CD1c-positive myeloid dendritic cell (primary cell): ENCODE measurements at regions not wholly inside any gene's neighbourhood (a gene's known extent, or its start where the extent isn't known, plus 50 kb on each side); places are given as distances from the start of the nearest gene placed in this dataset.

Source experiments
- DNase-seq: peaks from one replicate; pipeline ENCODE4 v3.0.0-alpha.2; 2016; ENCODE audit errors: extremely low spot score

DNA sequence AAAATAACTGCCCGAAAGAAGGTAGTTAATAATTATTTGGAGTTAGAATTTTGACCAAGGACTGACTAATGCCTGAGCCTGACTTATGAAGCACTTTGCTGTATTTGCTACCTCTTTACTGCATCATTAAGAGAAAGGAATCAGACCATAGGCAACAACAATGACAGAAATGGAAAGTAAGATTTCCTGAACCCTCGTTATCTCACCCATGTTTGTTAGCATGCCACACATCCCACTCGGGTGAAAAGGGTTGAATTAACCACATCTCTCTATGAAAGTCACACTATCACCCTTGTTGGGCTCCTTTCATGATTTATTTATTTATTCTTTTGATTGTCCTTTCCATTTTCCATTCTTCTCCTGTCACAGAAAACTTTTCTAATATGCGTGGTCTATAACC, 59.6 kb downstream of the OLIG3 start:
- no peak for DNase-seq

DNA sequence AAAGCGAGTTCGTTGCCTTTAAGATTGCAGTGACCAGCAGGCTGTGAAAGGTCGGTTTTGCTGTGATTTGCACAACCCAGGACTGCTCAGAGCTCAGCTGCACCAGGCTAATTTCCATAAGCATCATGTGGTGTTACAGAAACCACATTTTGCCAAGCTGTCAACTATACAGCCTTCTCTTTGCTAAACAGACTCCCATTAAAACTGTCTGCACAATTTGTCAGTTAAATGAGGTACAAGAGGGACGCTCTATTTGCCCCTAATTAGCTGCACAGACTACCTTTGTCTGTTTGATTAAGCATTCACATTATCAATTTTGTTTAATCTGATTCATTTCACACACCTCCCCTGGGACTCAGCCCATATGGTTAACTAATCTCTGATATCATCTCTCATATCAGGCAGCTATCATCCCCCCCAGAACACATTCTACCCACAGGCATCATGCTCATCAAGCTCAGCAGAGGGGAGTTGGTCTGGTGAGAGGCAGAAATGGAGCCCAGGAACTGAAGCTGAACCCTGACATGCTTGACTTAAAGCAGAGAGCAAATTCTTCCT, 62.1 kb downstream of the OLIG3 start:
- DNase-seq: no peak

DNA sequence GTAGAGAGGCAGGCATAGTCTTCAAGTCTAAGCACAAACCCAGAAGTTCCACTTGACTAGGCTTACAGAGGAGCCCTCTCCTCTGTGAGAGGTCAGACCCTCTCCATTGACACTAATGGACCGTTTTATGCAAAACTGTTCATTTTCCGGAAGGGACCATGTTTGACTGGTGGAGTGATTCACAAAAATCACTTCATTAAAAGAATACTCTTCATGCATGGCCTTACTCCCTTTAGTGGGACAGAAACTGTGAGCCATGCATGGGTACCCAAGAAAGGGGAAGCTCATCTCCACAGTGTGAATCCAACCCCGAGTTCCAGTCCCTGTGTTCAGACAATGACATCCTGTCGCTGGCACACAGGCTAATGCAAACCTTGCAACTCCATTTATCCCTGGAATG, 63.2 kb downstream of the OLIG3 start:
- DNase-seq: no peak

DNA sequence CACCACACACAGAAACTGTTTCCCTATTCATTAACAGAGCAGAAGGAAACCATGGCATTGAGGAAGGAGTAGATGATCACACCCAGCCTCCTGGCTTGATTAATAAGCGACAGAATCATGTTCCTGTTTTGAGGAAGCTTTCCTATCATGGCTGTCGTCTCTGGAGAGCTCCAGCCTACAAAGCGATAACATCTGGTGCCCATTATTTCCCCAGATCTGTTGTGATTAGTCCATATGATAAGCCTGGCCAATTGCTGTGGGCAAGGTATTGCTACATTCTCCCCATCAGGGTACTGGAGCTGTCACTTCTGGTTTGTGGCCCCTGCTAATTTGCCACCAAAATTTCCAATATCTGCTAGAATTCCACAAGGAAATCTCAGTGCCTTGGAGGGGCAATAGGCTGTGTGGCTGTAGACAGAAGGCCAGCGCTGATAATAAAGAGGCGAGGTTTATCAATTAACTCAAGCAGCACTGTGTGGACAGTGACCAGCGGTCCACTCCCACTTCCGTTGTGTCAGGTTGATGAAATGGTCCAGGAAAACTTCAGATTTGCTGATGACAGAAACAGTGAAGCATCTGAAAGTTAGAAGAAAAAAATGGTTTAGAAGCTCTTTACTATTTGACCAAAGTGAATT, 66.4 kb downstream of the OLIG3 start:
- DNase-seq: no peak

DNA sequence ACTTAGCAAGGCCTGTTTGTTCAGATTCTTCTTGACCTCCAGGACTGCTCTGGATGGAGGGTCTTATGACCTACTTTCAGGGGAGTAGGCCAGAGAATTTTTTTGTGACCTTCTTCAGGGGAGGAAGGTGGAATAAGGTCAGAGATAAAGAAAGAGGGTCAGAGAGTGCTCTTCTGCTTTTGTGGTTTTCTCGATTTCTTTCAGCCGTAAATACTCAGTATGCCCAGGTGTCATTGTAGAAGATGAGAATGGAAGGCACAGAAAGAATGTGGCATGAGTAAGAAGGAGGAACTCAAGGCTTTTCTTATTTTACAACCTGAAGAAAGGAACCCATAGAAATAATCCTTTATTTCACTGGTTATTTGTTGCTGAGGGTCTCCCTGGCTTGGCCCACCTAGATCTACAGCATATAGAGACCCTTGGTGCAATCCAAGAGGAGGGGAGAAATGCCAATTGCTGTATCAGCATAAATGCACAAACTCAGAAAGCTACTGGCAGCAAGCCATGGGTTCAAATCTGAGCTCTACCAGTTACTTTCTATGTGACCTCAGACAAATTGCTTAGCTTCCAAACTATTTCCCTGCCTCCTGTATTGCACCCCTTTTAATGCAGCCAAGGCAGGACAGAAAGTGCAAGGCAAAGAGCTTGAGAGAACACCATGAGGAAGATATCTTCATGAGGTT, 68.0 kb downstream of the OLIG3 start:
- no peak for DNase-seq

DNA sequence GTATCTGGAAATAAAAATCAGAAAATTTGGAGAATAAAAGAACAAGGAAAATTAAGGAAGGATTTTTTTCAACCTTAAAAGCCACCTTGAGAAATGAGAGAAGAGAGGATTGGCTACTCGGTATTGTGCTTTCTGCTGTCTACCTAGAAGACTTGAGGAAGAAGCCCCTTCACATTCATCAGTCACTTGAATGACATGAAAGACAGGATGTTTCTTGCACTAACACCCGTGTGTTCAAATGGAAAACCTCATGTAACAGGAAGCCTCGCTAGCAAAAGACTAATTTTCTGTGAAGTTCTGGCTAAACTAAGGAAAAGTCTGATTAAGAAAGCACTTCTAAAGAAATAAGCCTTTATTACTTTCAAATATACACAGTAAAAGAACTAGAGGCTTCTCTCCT, 69.9 kb downstream of the OLIG3 start:
- DNase-seq: no peak

DNA sequence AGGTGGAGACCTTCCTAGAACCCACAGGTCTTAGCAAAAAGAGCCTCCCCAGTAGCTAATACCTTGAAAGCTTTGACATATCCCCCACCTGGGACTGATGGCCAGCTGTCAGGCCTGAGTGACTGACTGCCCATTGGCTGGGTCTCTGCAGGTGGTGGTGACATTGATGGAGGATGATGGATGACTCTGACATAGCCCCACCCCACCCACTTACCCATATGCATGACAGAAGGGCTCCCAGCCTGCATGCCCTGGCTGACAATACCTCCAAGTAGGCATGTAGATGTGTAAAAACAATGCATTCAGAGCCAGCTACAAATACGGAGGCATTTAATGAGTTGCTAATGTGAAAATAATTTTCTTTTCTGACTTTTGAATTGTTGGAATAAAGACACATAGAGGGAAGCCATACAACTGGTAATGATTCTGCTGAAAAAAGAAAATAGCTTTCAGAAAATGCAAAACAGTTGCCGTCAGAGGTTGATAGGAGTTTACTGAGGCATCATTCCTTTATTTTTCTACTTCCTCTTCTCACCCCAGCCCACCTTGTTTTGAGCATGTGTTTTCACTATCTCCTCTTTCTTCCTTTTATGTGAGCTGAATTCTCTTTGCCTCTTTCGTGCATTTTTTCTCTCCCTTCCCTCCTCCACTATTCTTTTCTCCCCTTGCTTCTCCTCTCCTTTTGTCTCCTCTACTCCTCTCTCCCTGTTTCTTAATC, 70.6 kb downstream of the OLIG3 start:
- DNase-seq: no peak

DNA sequence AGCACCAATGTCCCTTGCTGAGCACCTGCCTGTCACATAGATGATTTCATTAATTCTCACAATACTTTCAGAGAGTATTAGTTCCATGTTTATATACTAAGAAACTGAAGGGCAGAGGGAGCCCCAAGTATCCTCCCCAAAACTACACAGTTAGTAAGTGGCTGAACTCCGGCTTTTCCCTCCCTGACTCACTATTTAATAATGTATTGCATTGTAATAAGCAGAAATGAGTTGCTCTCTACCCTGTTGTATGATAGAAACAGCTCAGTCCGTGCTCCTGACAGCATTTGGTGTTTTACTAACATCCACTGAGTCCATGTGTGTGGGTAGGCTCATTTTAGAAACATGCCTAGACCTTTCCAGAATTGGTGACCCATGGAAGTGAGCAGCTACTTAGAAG, 76.8 kb downstream of the OLIG3 start:
- DNase-seq: no peak

DNA sequence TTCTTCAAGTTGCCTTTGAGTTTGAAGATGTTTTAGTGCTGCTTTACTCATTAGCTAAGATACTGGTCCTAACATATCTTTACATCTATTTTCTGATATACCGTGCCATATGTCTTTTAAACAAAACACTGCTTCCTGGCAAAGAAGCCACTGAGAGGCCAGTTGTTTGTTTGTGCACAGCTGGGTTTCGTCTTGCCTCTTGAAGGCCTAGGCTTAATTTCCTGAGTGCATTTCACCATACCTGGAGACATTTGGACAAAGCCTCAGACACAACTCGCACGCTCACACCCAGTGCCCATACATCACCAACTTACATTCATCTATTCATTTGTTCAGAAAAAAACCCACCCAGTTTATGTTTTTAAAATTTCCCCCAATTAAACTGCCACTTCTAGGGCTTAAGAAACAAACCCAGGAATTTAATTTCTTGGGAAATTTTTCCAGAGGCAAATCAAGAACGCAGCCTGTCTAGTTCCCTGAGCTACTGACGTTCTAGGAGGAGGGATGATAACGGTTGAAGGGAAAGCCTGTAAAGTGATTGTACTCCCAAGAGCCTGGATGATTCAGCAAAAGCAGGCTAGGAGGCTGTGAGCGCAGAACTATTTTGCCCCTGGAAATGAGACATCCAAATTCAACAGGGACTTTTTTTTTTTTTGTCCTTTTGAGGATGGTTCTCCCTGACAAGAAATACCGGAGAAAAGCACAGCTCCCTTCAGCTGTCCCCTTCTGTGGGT, 77.7 kb downstream of the OLIG3 start:
- no peak for DNase-seq

DNA sequence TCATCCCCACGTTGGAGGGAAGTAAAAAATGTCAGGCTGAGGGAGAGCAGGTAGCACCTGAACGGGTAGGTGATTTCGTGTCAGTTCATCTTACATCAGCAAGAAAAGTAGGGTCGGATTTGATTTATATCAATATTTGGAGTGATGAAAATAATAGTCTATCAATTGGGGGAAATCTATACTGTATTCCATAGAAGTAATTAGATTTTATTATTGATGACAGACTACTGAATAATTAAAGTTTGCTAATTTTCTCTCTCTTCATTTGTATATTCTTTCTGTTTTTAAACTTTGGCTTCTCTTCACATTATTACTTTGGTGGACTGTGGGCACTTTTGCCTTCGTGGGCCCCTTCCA, 78.4 kb downstream of the OLIG3 start:
- no peak for DNase-seq

DNA sequence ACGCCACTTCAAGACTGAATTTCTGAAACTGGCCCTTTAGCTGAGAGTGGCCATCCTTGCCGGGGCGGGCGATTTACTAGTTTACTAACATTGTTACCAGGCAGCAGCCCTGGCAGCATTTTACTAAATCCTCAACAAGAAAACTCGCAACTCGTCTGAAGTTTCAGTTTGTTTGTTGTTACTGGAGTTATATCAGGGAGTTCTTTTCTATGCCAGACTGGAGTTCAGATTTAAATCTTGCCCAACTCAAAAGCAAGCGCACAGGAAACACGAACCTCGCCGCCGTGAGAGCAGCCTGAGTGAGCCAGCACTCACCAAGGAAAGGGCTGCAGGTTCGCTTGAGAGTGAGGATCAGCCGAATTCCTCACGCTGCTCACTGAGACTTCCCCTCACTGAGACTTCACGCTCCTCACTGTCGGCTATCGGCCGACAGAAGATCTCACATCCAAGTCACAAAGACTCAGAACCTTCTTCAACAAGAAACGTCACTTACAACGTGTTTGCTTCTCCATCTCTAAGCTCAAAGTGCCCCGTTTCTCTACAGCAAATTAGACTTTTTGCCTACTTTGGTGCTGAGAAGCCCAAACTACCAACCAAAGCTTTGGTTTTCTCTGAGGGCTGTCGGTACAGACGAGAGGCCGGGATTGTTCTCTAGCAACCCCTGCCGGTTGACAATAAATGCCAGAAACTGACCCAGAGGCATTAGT, 78.9 kb downstream of the OLIG3 start:
- peak; percentile 81 for DNase-seq

DNA sequence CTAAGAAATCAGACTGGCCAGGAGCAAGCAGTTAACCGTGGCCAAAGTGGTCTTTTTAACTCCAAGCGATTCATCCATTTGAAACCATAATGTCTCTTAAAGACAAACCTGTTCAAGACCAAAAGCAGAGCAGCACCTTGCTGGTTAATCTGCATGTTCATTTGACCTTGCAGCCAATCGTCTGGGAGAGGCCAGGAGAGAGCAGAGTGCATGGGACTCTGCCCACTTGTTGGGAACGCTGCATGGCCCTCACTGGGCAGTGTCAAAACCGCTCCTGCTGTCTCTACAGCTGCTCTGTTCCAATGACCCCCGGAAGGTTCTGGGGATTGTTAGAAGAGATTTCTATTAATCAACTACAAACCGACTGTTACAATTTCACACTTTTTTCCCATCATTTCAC, 79.6 kb downstream of the OLIG3 start:
- DNase-seq: no peak

DNA sequence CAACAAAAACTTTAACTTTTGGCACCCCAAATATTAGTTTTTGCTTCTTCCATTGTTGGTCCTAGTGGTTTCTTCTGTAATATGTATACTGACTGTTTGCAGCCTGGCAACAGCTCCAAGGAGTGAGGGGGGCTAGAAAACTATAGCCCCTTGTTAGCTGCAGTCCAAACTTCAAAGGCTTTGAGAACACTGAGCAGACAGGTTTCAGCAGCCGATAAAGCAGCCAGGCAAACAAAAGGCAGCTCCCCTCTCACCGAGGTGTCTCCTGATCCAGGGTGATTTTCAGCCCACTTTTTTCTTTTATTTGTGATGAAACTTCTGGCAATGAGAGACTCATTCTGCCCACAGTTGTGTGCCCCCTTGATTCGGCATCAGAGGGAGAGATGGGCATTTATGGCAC, 80.7 kb downstream of the OLIG3 start:
- DNase-seq: no peak

DNA sequence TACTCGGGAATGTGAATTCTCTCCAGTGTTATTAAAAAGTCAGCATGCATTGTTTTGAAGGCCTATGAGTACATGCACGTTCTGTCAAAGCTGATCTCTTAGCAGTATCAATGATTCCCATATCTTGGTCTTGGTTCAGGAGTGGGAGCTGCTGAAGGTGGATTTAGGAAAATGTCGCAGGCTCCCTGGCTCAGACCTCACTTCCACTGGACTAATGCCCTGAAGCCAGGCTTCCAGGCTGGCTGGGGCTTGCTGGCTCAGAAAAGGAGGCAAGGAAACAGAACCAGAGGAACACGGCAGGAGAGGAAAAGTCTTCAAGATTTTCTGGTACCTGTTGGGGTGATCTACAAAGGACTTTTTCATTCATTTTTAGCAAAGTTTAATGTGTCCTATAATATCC, 81.6 kb downstream of the OLIG3 start:
- no peak for DNase-seq

DNA sequence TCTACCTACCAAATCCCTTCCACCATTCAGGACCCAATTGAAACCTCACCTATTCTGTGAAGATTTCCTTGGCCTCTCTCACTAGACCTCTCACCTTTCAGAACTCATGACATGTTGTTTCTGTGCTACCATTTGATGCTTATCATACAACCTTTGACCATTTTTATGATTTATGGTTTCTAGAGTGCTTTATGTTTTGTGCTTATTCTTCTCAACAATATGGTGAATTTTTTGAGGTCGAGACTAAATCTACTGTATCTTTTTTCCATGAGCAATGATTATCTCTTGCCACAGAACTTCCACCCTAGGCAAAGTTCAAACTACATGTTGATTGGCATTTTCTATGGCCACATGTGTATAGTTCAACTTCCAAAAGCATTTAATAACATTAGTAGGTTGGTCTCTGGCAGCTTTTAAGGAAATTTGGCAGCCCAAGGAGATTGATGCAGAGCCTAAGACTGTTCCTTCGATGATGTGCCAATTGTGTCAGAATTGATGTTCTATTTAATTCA, 84.9 kb downstream of the OLIG3 start:
- DNase-seq: no peak

DNA sequence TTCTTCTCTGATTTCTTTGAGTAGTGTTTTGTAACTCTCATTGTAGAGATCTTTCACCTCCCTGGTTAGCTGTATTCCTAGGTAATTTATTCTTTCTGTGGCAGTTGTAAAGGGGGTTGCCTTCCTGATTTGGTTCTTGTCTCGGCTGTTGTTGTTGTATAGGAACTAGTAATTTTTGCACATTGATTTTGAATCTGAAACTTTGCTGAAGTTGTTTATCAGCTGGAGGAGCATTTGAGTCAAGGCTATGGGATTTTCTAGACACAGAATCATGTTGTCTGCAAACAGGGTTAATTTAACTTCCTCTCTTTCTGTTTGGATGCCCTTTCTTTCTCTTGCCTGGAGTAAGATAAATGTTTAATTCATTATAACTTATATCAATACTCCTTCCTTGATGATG, 86.4 kb downstream of the OLIG3 start:
- DNase-seq: no peak

DNA sequence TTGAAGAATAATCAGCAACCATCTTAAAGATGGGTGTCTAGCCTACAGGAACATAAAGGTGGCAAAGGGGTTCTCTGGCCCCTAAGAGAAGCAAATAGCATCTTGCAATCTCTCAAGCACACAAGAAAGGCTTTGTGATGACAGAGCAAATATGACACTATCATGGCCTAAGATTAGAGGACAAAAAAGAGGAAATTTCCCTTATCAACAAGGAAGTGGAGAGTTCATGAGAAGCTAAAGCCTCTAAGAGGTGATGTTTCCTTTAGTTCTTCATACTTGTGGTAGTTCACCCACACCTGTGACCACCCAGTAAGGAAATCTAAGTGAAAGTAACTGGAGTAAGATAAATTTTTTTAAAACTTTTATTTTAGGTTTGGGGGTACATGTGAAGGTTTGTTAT, 88.4 kb downstream of the OLIG3 start:
- DNase-seq: no peak

DNA sequence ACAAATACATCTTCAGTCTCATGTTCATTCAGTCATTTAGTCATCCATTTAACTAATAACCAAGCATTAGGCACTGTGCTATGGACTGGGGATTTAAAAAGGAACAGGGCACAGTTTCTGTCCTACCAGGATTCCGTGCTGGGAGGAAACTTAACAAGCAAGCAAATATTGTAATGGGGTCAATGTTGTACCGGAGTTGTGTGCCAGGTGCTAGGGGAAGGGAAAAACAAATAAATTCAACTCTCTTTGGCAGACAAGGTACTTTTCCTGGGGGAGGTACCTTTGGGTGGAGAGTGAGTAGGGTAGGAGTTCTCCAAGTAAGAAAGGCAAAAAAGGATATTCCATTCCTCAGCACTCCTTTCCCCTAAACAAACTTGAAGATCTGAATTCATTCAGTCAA, 90.3 kb downstream of the OLIG3 start:
- DNase-seq: no peak

DNA sequence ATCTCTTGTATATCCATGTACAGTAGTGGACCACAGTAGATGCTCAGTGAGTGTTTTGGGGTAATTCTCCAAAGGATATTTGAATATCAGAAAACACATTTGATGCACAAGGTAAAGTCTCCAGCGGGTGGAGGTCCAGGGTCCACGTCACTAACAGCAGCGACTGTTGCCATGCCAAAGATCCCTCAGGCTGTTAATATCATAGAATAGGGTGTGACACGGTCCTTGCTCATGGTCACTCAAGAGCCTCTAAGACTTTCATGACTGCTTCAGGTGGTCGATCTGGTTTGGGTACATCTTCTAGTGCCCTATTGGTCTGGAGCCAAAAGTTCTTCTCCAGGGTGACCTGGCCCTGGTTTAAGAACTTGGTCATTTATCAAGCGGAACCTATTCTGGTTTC, 90.8 kb downstream of the OLIG3 start:
- no peak for DNase-seq

DNA sequence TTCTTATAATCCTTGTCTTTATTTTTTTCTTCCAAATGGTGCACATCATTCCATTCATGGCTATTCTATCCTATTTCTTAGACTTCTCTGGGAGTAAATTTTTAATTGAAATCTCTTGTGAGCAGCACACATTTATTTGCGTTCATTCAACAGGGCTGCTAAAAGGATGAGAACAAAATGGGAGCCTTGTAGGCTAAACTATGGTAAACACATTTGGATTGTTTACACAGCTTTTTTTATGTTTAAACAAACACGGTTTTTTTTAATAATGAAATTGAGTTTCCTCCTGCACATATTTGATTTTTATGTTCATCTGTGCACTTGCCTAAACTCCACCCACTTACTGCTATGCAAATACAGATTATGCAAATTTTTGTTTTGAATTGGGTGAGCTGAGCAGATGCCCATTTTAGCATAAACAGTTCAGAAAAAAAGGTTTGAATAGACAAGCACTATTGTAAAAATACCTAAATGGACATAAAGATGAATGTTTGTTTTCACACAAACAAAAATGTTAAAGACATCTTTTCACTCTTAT, 92.0 kb downstream of the OLIG3 start:
- no peak for DNase-seq

DNA sequence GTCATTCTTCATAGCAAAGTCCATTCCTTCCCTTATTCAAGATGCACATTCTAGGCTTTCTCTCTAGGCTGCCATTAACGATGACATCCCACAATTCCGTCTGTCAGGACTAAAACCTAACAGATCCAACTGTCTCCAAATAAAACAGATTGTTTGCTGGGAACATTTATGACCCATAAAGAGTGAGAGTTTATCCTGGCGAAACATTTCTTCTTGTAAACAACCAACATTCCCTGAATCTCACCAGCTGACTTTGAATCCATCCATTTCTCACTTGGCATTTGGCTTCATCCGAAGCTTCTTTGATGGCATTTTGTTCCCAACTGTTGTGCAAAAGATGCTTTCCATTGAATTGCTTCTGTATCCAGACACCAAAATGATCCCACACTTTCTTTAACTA, 93.1 kb downstream of the OLIG3 start:
- DNase-seq: no peak
